Aorta (tissue), 5 donors: ENCODE measurements at regions not wholly inside any gene's neighbourhood (a gene's known extent, or its start where the extent isn't known, plus 50 kb on each side); places are given as distances from the start of the nearest gene placed in this dataset.
A peak's percentile ranks its signal among the peaks of the same experiment; 100 is the strongest.
"Not testable (repeated sequence)": the region's sequence is repeated elsewhere in the genome, so short reads cannot be mapped to it uniquely, and the experiment has no call there.

Source experiments
- ATAC-seq: fragments of 200-7000 bp; cut with Tn5 transposase; one replicate; pipeline ENCODE4 v1.9.1; 2022; ENCODE audit warnings: moderate library complexity; ENCODE audit not compliant: low FRiP score
- DNase-seq, 2 donors: peaks; one replicate each; pipeline ENCODE4 v3.0.0-alpha.2; 2020
- H3K27ac ChIP-seq, 2 donors: one replicate each; pipeline ENCODE4 v1.5.1; 2013; ENCODE audit warnings: low read length in 2 of 2, mild to moderate bottlenecking in 2 of 2, moderate library complexity in 2 of 2, control low read depth in 1 of 2, inconsistent platforms in 1 of 2, low read depth in 1 of 2
- H3K27me3 ChIP-seq, 2 donors: one replicate each; pipeline ENCODE4 v1.6.1; 2013; ENCODE audit warnings: control low read depth in 1 of 2, low read length in 1 of 2, mild to moderate bottlenecking in 1 of 2, moderate library complexity in 1 of 2; ENCODE audit not compliant: insufficient read depth in 2 of 2, control insufficient read depth in 1 of 2
- H3K36me3 ChIP-seq, 2 donors: one replicate each; pipeline ENCODE4 v1.6.1; 2013; ENCODE audit warnings: control low read depth in 1 of 2, low read length in 1 of 2, mild to moderate bottlenecking in 1 of 2; ENCODE audit not compliant: insufficient read depth in 2 of 2, control insufficient read depth in 1 of 2
- H3K4me1 ChIP-seq, 2 donors: one replicate each; pipeline ENCODE4 v1.6.1; 2013; ENCODE audit warnings: low read length in 2 of 2, control low read depth in 1 of 2, mild to moderate bottlenecking in 1 of 2, moderate library complexity in 1 of 2; ENCODE audit not compliant: insufficient read depth in 2 of 2, control insufficient read depth in 1 of 2
- H3K4me3 ChIP-seq, 2 donors: one replicate each; pipeline ENCODE4 v1.5.1; 2013; ENCODE audit warnings: low read length in 2 of 2, control low read depth in 1 of 2, mild to moderate bottlenecking in 1 of 2
- H3K9me3 ChIP-seq: one replicate; pipeline ENCODE4 v1.6.1; 2013; ENCODE audit warnings: mild to moderate bottlenecking, low read length; ENCODE audit not compliant: control insufficient read depth
- WGBS, 2 donors: extraction: QIAGEN DNeasy Blood & Tissue Kit; methylation state at CpG; one replicate each; pipeline ENCODE4 v1.1.7; 2013; 5-methylcytosine and 5-hydroxymethylcytosine counted together
- intact Hi-C, 2 donors: fragments of 100-400 bp; cut with DNase I; formaldehyde crosslinking; loops; one replicate each; pipeline versions ENCODE4 v1.14.2 to v1.15.0; 2022
- donor health status: healthy with polysubstance abuse.
- donor health status: Bipolar disorder and iron deficiency.
- donor health status: DM: no; HTN: no; CAD: no.
- donor health status: DM: no; HTN: no; CAD: no.
- donor health status: DM: yes; HTN: yes; CAD: no.

GRCh38 chr15:96869122-96869521 is 538.6 kb downstream of the NR2F2 start:
- no peak for DNase-seq
- H3K4me3 ChIP-seq, result no peak overlapping the region
- peaks cover 5% of the 10 kb centered on the region for H3K9me3 ChIP-seq
- H3K36me3 ChIP-seq, result no peaks in the 10 kb centered on the region
- 91 to 95% methylated on average over 1 of the region's 1 CpG for WGBS, 2 donors
- intact Hi-C loops, result no loop called here
- no peak for ATAC-seq
- no peak overlapping the region for H3K27ac ChIP-seq
- no peaks in the 10 kb centered on the region for H3K27me3 ChIP-seq
- no peaks in the 10 kb centered on the region for H3K4me1 ChIP-seq

- H3K4me1 ChIP-seq, result no peaks in the 10 kb centered on the region
- intact Hi-C loops, result no loop called here
- H3K27me3 ChIP-seq, result no peaks in the 10 kb centered on the region
- DNase-seq, result no peak
- H3K27ac ChIP-seq, result no peak overlapping the region
- no peak for ATAC-seq
- no peak overlapping the region for H3K4me3 ChIP-seq
- no peaks in the 10 kb centered on the region for H3K36me3 ChIP-seq
- 30 to 42% methylated on average over 1 of the region's 1 CpG for WGBS, 2 donors
- H3K9me3 ChIP-seq, result peaks cover 5% of the 10 kb centered on the region
Measured at GRCh38 chr15:96869790-96870189, 539.3 kb downstream of the NR2F2 start.

DNA sequence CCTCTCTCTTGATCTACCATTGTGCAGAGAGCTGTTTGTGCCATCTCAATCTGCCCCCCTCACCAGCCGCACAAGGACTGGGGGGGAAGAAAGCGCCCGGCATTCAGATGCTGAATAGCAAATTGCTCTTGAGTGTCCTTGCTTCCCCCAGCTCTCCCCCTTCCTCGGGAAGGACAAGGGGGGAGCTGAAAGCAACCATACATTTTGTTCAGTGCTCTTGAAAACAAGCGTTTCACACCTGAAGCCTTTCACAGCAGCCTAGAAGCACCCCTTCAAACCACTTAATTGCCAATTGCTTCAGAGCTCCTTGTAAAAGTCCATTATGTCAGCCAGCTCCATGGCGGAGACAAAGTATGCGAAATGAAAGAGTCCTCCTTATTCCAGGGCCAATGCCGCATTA is 540.1 kb downstream of the NR2F2 start:
- DNase-seq, result no peak
- H3K4me1 ChIP-seq, result no peaks in the 10 kb centered on the region
- WGBS, 2 donors, result 40 to 50% methylated on average over 8 of the region's 8 CpGs
- no peaks in the 10 kb centered on the region for H3K27me3 ChIP-seq
- no peak for ATAC-seq
- intact Hi-C loops, result no loop called here
- peaks cover 5% of the 10 kb centered on the region for H3K9me3 ChIP-seq
- no peaks in the 10 kb centered on the region for H3K36me3 ChIP-seq
- H3K4me3 ChIP-seq, result no peak overlapping the region
- H3K27ac ChIP-seq, result no peak overlapping the region

- H3K4me3 ChIP-seq, DNase-seq, intact Hi-C loops, ATAC-seq, H3K27me3 ChIP-seq, H3K4me1 ChIP-seq, H3K27ac ChIP-seq, H3K9me3 ChIP-seq, H3K36me3 ChIP-seq: not testable (repeated sequence)
- WGBS, 2 donors, result 87 to 92% methylated on average over 6 of the region's 6 CpGs
Measured at GRCh38 chr15:96877442-96877841, 546.9 kb downstream of the NR2F2 start.

DNA sequence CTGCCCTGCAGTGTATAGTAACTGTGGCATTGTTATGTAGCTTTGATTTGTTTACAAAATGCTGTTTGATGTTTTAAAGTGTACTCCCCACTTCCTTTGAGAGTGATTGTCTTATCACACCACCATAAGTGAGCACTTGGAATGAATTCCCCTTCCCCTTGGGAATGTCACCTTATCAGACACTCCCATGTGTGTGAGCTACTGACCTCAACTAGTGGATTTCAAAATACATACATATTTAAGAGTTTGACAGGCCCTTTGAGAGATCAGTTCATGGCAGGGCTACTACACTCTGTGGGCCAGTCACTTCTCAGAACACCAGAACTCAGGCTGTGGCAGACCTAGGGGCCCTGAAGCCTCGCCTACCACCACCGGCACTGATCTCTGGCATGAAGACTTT is 547.6 kb downstream of the NR2F2 start:
- 95 to 100% methylated on average over 2 of the region's 2 CpGs for WGBS, 2 donors
- H3K9me3 ChIP-seq, result no peaks in the 10 kb centered on the region
- intact Hi-C loops, result no loop called here
- no peaks in the 10 kb centered on the region for H3K27me3 ChIP-seq
- ATAC-seq, result no peak
- H3K4me1 ChIP-seq, result no peaks in the 10 kb centered on the region
- H3K4me3 ChIP-seq, result no peak overlapping the region
- no peak for DNase-seq
- H3K36me3 ChIP-seq, result no peaks in the 10 kb centered on the region
- no peak overlapping the region for H3K27ac ChIP-seq

DNA sequence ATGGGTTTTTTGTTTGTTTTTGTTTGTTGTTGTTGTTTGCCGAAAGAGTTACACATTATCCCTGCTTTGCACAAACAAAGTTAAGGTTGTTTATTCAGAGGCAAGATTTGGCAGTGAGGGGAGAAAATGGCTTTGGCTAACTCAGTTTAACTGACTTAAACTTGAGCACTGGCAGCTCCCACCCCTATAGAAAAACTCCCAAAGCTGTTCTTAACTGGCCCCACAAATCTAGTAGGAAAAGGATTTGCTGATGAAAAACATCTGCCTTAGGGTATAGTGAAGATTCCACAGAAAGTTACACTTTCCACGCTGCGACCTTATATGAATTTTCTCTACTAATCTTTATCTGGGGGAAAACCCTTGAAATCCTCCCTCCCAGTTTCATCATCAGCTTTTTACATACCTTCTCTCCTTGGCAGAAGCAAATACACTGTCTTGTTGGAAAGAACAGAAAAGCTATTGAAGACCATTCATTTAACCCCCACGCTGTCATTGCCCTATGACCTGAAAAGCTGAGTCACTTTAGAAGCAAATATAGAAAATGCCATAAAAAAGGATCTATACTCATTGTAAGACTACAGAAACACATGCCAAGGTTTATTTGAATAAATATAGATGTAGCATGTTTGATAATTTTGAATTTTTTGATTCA is 551.7 kb downstream of the NR2F2 start:
- ATAC-seq, result no peak
- no peak overlapping the region for H3K4me3 ChIP-seq
- WGBS, 2 donors, result 61 to 62% methylated on average over 4 of the region's 4 CpGs

DNA sequence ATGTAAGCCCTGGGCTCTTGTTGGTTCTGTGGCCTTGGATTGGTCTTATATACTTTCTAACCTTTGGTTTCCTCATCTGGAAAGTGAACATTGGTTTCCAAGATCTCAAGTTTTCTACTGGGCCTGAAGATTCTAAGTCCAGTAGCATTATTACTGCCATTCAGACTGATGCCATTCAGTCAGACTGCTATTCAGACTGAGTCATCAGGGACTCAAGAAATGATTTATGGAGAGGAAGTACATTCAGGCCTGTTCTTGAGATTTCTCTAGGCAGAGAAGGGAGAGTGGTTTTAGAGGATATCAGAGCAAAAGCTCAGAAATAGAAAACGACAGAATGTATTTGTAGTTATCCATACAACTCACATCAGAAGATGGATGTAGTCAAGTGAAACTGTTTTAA is 557.2 kb downstream of the NR2F2 start:
- H3K4me3 ChIP-seq, result no peak overlapping the region
- no peaks in the 10 kb centered on the region for H3K4me1 ChIP-seq
- no peaks in the 10 kb centered on the region for H3K36me3 ChIP-seq
- H3K27ac ChIP-seq, result no peak overlapping the region
- ATAC-seq, result no peak
- H3K9me3 ChIP-seq, result no peaks in the 10 kb centered on the region
- intact Hi-C loops, result loop anchor here in 1 of 2 donors (10.0 kb wide), 1 partner anchor 1633 kb away; no protein-coding TSS in a partner anchor
- H3K27me3 ChIP-seq, result no peaks in the 10 kb centered on the region
- DNase-seq, result no peak
- 55 to 61% methylated on average over 1 of the region's 1 CpG for WGBS, 2 donors

More for the DNA sequence above, 551.7 kb downstream of the NR2F2 start:
- H3K36me3 ChIP-seq, result no peaks in the 10 kb centered on the region
- no peaks in the 10 kb centered on the region for H3K4me1 ChIP-seq
- H3K9me3 ChIP-seq, result no peaks in the 10 kb centered on the region
- no peaks in the 10 kb centered on the region for H3K27me3 ChIP-seq
- intact Hi-C loops, result loop anchor here in 1 of 2 donors (10.0 kb wide), 1 partner anchor 1627 kb away; no protein-coding TSS in a partner anchor
- H3K27ac ChIP-seq, result no peak overlapping the region
- DNase-seq, result no peak

DNA sequence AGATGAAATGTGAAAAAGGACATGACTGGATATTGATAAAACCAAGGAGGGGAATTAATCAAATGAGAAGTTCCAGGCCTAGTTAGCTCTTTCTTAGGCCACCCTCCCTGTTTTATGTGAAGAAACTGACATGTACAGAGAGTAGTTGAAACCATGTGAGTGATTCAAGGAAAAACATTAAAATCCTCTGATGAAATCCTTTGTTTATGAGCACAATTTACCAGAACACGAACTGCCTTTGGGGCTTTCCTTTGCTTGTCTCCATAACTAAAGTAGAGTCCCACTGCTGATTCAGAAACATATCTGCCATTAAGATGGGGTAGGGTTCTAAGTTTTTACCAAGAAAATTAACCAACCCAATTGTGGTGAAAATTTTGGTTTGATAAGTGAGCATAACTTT is 558.3 kb downstream of the NR2F2 start:
- 69 to 75% methylated on average over 1 of the region's 1 CpG for WGBS, 2 donors
- H3K27me3 ChIP-seq, result no peaks in the 10 kb centered on the region
- ATAC-seq (no peak), DNase-seq (no peak)
- H3K4me1 ChIP-seq, result no peaks in the 10 kb centered on the region
- no peaks in the 10 kb centered on the region for H3K9me3 ChIP-seq
- intact Hi-C loops, result loop anchor here in 1 of 2 donors (10.0 kb wide), 1 partner anchor 1634 kb away; no protein-coding TSS in a partner anchor
- H3K27ac ChIP-seq, result no peak overlapping the region
- no peak overlapping the region for H3K4me3 ChIP-seq
- no peaks in the 10 kb centered on the region for H3K36me3 ChIP-seq

DNA sequence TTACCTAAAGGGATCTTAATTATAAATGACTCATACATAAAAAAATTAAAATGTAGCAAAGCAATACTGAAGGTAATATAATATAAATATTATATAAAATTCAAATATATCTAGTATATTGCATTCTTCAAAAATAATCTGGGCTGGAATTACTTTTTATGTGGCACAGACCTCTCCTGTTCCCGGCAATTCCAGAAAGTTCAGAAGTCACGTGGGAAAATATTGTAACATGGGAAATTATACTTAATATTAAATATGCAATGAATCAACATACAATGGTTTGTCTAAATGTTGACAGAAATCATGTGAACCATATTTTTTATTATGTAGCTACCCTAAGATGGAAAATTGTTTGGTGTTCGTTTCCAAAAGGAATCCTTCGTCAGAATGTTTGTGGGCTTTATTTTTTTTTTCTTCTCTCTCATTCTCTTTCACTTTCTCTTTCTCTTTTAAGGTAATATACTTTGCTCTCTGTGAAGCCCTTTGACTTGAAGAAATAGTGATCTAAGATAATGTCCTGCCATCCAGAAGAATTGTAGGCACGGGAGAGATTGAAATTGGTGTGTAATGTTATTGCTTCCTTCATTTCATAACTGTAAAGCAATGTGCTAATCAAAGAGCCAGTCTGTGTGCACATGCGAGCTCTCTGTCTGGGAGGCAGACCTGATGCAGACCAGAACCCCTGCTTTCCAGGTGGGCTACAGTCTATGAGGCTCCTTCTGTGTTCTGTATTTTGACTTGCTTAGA is 559.4 kb downstream of the NR2F2 start:
- H3K4me1 ChIP-seq, result no peaks in the 10 kb centered on the region
- peak overlapping the region; percentile 47 to 64 for H3K4me3 ChIP-seq
- DNase-seq (no peak), ATAC-seq (no peak)
- intact Hi-C loops, result loop anchor here in 1 of 2 donors (10.0 kb wide), 1 partner anchor 1635 kb away; no protein-coding TSS in a partner anchor
- 25 to 30% methylated on average over 6 of the region's 6 CpGs for WGBS, 2 donors
- no peaks in the 10 kb centered on the region for H3K9me3 ChIP-seq
- no peaks in the 10 kb centered on the region for H3K36me3 ChIP-seq
- no peaks in the 10 kb centered on the region for H3K27me3 ChIP-seq
- no peak overlapping the region for H3K27ac ChIP-seq
